GM19328 (cell line): ENCODE measurements at regions not wholly inside any gene's neighbourhood (a gene's known extent, or its start where the extent isn't known, plus 50 kb on each side); places are given as distances from the start of the nearest gene placed in this dataset.
"Not testable (repeated sequence)": the region's sequence is repeated elsewhere in the genome, so short reads cannot be mapped to it uniquely, and the experiment has no call there.

Source experiments
- ATAC-seq: cut with Tn5 transposase; IDR thresholded peaks from one replicate; pipeline ENCODE4 v1.9.1; 2021; ENCODE audit warnings: mild to moderate bottlenecking, moderate library complexity; ENCODE audit not compliant: unreplicated experiment

- not testable (repeated sequence) for ATAC-seq
Observed at GRCh38 chr2:242097278-242097677, 227.7 kb downstream of the RTP5 start.

GRCh38 chr2:242098034-242098433 is 228.5 kb downstream of the RTP5 start:
- no peak for ATAC-seq

- ATAC-seq: no peak
Observed at GRCh38 chr2:242098445-242099128, 229.1 kb downstream of the RTP5 start.

- ATAC-seq: not testable (repeated sequence)
Observed at GRCh38 chr2:242103093-242103492, 233.6 kb downstream of the RTP5 start.

- ATAC-seq: not testable (repeated sequence)
Observed at GRCh38 chr2:242104202-242104956, 234.8 kb downstream of the RTP5 start.

- not testable (repeated sequence) for ATAC-seq
Observed at GRCh38 chr2:242107065-242107464, 237.5 kb downstream of the RTP5 start.

- not testable (repeated sequence) for ATAC-seq
Observed at GRCh38 chr2:242108797-242109500, 239.4 kb downstream of the RTP5 start.

GRCh38 chr2:242109819-242110218 is 240.3 kb downstream of the RTP5 start:
- ATAC-seq: not testable (repeated sequence)

- not testable (repeated sequence) for ATAC-seq
Observed at GRCh38 chr2:242111954-242112353, 242.4 kb downstream of the RTP5 start.

- ATAC-seq: not testable (repeated sequence)
Observed at GRCh38 chr2:242113492-242113891, 244.0 kb downstream of the RTP5 start.

GRCh38 chr2:242116676-242117075 is 247.1 kb downstream of the RTP5 start:
- ATAC-seq: not testable (repeated sequence)

- not testable (repeated sequence) for ATAC-seq
Observed at GRCh38 chr2:242117305-242117704, 247.8 kb downstream of the RTP5 start.

GRCh38 chr2:242119682-242120081 is 250.2 kb downstream of the RTP5 start:
- ATAC-seq: not testable (repeated sequence)

GRCh38 chr2:242130682-242131081 is 261.2 kb downstream of the RTP5 start:
- not testable (repeated sequence) for ATAC-seq

GRCh38 chr2:242159921-242160320 is 290.4 kb downstream of the RTP5 start:
- ATAC-seq: not testable (repeated sequence)

GRCh38 chr2:242165115-242165514 is 295.6 kb downstream of the RTP5 start:
- ATAC-seq: not testable (repeated sequence)

- ATAC-seq: not testable (repeated sequence)
Observed at GRCh38 chr2:242171290-242171689, 301.8 kb downstream of the RTP5 start.
